Fibroblast of the aortic adventitia (primary cell): ENCODE measurements at regions not wholly inside any gene's neighbourhood (a gene's known extent, or its start where the extent isn't known, plus 50 kb on each side); places are given as distances from the start of the nearest gene placed in this dataset.
A peak's percentile ranks its signal among the peaks of the same experiment; 100 is the strongest.
"Not testable (repeated sequence)": the region's sequence is repeated elsewhere in the genome, so short reads cannot be mapped to it uniquely, and the experiment has no call there.

Experiments
- DNase-seq: peaks from one replicate; pipeline ENCODE4 v3.0.0-alpha.2; 2010; ENCODE audit warnings: low read depth
- H3K4me3 ChIP-seq: 2 replicates; pipeline ENCODE4 v1.5.1; 2011; ENCODE audit warnings: low read depth, mild to moderate bottlenecking, control low read depth, low read length, moderate library complexity
- TF ChIP-seq, protein P1 (sequence below): IDR thresholded peaks from 2 replicates; pipeline ENCODE4 v1.5.1; 2011; ENCODE audit warnings: mild to moderate bottlenecking, low read length, control low read depth, inconsistent platforms; ENCODE audit not compliant: insufficient read depth

DNA sequence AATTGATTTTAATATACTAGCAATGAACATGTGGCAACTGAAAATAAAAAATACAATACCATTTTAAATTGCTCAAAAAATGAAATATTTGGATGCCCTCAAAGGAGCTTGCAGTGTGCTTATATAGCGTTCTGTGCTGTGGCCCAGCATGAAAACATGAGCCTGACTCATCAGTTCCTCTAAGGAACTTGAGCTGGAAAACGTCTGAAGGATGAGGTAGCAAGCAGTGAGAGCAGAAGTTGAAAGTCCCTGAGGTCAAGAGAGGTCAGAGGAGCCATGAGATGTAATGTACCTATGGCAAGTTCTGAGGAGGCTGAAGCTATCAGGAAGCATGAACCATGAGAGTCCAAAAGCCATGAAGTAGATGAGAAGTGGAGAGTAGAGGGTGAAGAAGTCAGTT lies 59.7 kb downstream of the HMGB3 start:
- TF ChIP-seq, protein P1, sequence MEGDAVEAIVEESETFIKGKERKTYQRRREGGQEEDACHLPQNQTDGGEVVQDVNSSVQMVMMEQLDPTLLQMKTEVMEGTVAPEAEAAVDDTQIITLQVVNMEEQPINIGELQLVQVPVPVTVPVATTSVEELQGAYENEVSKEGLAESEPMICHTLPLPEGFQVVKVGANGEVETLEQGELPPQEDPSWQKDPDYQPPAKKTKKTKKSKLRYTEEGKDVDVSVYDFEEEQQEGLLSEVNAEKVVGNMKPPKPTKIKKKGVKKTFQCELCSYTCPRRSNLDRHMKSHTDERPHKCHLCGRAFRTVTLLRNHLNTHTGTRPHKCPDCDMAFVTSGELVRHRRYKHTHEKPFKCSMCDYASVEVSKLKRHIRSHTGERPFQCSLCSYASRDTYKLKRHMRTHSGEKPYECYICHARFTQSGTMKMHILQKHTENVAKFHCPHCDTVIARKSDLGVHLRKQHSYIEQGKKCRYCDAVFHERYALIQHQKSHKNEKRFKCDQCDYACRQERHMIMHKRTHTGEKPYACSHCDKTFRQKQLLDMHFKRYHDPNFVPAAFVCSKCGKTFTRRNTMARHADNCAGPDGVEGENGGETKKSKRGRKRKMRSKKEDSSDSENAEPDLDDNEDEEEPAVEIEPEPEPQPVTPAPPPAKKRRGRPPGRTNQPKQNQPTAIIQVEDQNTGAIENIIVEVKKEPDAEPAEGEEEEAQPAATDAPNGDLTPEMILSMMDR = no peak
- no peak for DNase-seq
- no peak overlapping the region for H3K4me3 ChIP-seq

GRCh38 chrX:151066373-151066772 lies 83.2 kb downstream of the HMGB3 start:
- not testable (repeated sequence) for DNase-seq, H3K4me3 ChIP-seq

GRCh38 chrX:151073767-151074166 lies 90.6 kb downstream of the HMGB3 start:
- no peak for DNase-seq
- TF ChIP-seq, protein P1 = no peak

GRCh38 chrX:151081016-151081415 lies 95.4 kb upstream of the GPR50 start:
- TF ChIP-seq, protein P1 = no peak
- DNase-seq = no peak
- no peak overlapping the region for H3K4me3 ChIP-seq

More at GRCh38 chrX:151073767-151074166, 90.6 kb downstream of the HMGB3 start:
- H3K4me3 ChIP-seq = no peak overlapping the region

GRCh38 chrX:151082077-151082948 lies 94.1 kb upstream of the GPR50 start:
- peak overlapping the region; percentile 35 for H3K4me3 ChIP-seq

DNA sequence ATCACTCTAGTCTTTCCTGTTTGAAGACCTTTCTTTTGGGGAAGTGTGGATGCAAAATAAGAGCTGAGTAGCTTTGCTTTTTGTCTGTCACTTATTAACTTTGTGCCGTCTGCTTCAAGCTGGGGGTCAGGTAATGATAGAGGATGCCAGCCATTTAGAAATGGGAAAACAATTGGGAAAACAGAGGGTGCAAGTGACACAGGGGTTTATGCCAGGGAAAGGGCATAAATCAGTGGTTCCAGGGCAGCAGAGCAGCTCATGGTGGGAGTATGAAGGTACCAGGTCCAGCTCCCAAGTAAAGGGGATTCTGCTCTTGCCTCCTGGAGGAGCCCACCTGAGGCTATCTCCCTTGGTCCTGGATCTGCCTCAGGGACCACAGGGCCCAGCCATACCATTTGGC lies 91.9 kb upstream of the GPR50 start:
- TF ChIP-seq, protein P1 = no peak
- no peak overlapping the region for H3K4me3 ChIP-seq
- no peak for DNase-seq

More at GRCh38 chrX:151082077-151082948, 94.1 kb upstream of the GPR50 start:
- DNase-seq = peak; percentile 43
- TF ChIP-seq, protein P1 = peak; percentile 85

DNA sequence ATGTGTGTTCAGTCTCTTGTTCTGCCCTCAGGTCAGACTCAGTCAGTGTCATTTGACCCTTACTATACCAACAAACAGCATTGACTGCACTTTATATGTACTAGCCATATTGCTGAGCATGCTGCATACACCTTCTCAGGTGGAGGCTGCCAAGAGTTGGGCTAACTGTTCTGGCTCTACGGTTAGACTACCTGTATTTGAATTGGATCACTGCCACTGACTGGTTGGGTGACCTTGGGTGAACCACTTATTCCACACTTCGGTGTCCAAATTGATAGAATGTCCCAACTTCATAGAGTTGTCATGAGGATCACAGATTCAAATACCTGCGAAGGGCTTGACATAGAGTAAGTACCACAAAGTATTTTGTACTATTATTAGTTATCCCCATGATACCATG lies 91.2 kb upstream of the GPR50 start:
- H3K4me3 ChIP-seq = no peak overlapping the region
- TF ChIP-seq, protein P1 = no peak
- no peak for DNase-seq
